H1 (cell line): ENCODE measurements at regions not wholly inside any gene's neighbourhood (a gene's known extent, or its start where the extent isn't known, plus 50 kb on each side); places are given as distances from the start of the nearest gene placed in this dataset.

Source experiments
- CTCF ChIA-PET: fragments of 300-600 bp; sonication (Branson Sonifier 250); formaldehyde crosslinking; loops from one replicate; lab custom pipeline; 2021; ENCODE audit not compliant: partially characterized antibody; lab: Charles Lee
- POLR2A ChIA-PET: fragments of 300-600 bp; sonication (Branson Sonifier 250); formaldehyde crosslinking; loops from one replicate; lab custom pipeline; 2021; ENCODE audit warnings: inconsistent platforms; ENCODE audit not compliant: partially characterized antibody; lab: Charles Lee
- DNase-seq, 2 experiments: peaks; one replicate each; pipeline versions ENCODE4 v3.0.0 to v3.0.0-alpha.2; 2010 to 2022; ENCODE audit warnings: low spot score in 2 of 2, low read depth in 1 of 2, mixed read lengths in 1 of 2
- FAIRE-seq: peaks from 2 replicates; lab custom pipeline; 2011; peaks lifted over from hg19 to GRCh38; lab: Jason Lieb, UNC
- H2AFZ ChIP-seq: 2 replicates; pipeline ENCODE4 v1.8.1; 2012; ENCODE audit warnings: low read length, inconsistent platforms
- H2AK5ac ChIP-seq: 2 replicates; pipeline ENCODE4 v1.6.1; 2013; ENCODE audit warnings: low read depth, low read length
- H2BK120ac ChIP-seq: replicated peaks from 2 replicates; pipeline ENCODE3; 2013; ENCODE audit warnings: low read depth, low read length, inconsistent platforms
- H2BK12ac ChIP-seq: 2 replicates; pipeline ENCODE4 v1.6.1; 2013; ENCODE audit warnings: low read depth, low read length
- H2BK15ac ChIP-seq: 2 replicates; pipeline ENCODE4 v1.6.1; 2013; ENCODE audit warnings: low read length
- H2BK20ac ChIP-seq: 2 replicates; pipeline ENCODE4 v1.6.1; 2013; ENCODE audit warnings: low read length
- H2BK5ac ChIP-seq: 2 replicates; pipeline ENCODE4 v1.6.1; 2013; ENCODE audit warnings: low read depth, low read length
- H3K14ac ChIP-seq: 2 replicates; pipeline ENCODE4 v1.6.1; 2013; ENCODE audit warnings: inconsistent platforms; ENCODE audit not compliant: insufficient read length
- H3K18ac ChIP-seq: 2 replicates; pipeline ENCODE4 v1.6.1; 2013; ENCODE audit warnings: low read length; ENCODE audit errors: extremely low read depth
- H3K23ac ChIP-seq: 2 replicates; pipeline ENCODE4 v1.6.1; 2013; ENCODE audit warnings: inconsistent platforms; ENCODE audit not compliant: insufficient read length
- H3K23me2 ChIP-seq: 2 replicates; pipeline ENCODE4 v1.6.1; 2013; ENCODE audit warnings: low read depth, low read length
- H3K27ac ChIP-seq: 2 replicates; pipeline ENCODE4 v1.6.1; 2011; ENCODE audit warnings: low read depth, low read length, inconsistent platforms
- H3K27me3 ChIP-seq, 4 experiments: replicated peaks in 1 of 4; 1 replicate in 1 of 4; 2 replicates in 3 of 4; pipeline versions ENCODE4 v1.6.1 to v1.8.1; 2011 to 2013; ENCODE audit warnings: low read length in 3 of 4, mild to moderate bottlenecking in 3 of 4, inconsistent platforms in 2 of 4, mixed read lengths in 2 of 4, moderate library complexity in 1 of 4; ENCODE audit not compliant: control insufficient read depth in 3 of 4, insufficient read depth in 3 of 4; ENCODE audit errors: extremely low read depth in 1 of 4
- H3K36me3 ChIP-seq, 4 experiments: 2 replicates each; pipeline versions ENCODE4 v1.6.1 to v1.8.1; 2011 to 2013; ENCODE audit warnings: mild to moderate bottlenecking in 4 of 4, low read length in 3 of 4, moderate library complexity in 2 of 4, control low read depth in 1 of 4, inconsistent platforms in 1 of 4; ENCODE audit not compliant: insufficient read depth in 4 of 4, control insufficient read depth in 2 of 4
- H3K4ac ChIP-seq: replicated peaks from 2 replicates; pipeline ENCODE3; 2013; ENCODE audit warnings: low read length, low read depth, mixed read lengths, inconsistent platforms; ENCODE audit not compliant: insufficient read length
- H3K4me1 ChIP-seq, 4 experiments: replicated peaks in 1 of 4; 1 replicate in 1 of 4; 2 replicates in 3 of 4; pipeline versions ENCODE4 v1.6.1 to v1.8.1; 2011 to 2013; ENCODE audit warnings: low read length in 3 of 4, inconsistent platforms in 2 of 4, mixed read lengths in 1 of 4; ENCODE audit not compliant: insufficient read depth in 4 of 4, control insufficient read depth in 3 of 4
- H3K4me2 ChIP-seq, 2 experiments: 2 replicates each; pipeline versions ENCODE4 v1.6.1 to v1.8.1; 2011 to 2013; ENCODE audit warnings: low read depth in 2 of 2, low read length in 2 of 2, control low read depth in 1 of 2, inconsistent platforms in 1 of 2, mild to moderate bottlenecking in 1 of 2; ENCODE audit not compliant: insufficient read depth in 1 of 2
- H3K4me3 ChIP-seq, 4 experiments: fragments of 200-600, 300-600 bp in 1 of 4; sonication (generic), shearing (Covaris generic), sonication (Bioruptor Twin) in 1 of 4; 2 replicates each; pipeline versions ENCODE4 v1.5.1 to v1.8.1; 2011 to 2016; ENCODE audit warnings: low read length in 4 of 4, low read depth in 3 of 4, control low read depth in 2 of 4, inconsistent platforms in 2 of 4, mild to moderate bottlenecking in 2 of 4, mixed read lengths in 1 of 4, moderate library complexity in 1 of 4; ENCODE audit not compliant: insufficient read depth in 2 of 4; ENCODE audit errors: extremely low read depth in 1 of 4
- H3K56ac ChIP-seq: replicated peaks from 2 replicates; pipeline ENCODE3; 2013; ENCODE audit warnings: low read depth, mild to moderate bottlenecking, mixed read lengths, low read length, inconsistent platforms; ENCODE audit not compliant: insufficient read length
- H3K79me1 ChIP-seq: 2 replicates; pipeline ENCODE4 v1.6.1; 2013; ENCODE audit warnings: low read depth, low read length, control low read depth
- H3K79me2 ChIP-seq, 2 experiments: 2 replicates each; pipeline versions ENCODE4 v1.6.1 to v1.8.1; 2012 to 2013; ENCODE audit warnings: low read length in 2 of 2, mild to moderate bottlenecking in 2 of 2, inconsistent platforms in 1 of 2; ENCODE audit not compliant: insufficient read depth in 2 of 2, control insufficient read depth in 1 of 2
- H3K9ac ChIP-seq, 4 experiments: replicated peaks in 1 of 4; 1 replicate in 1 of 4; 2 replicates in 3 of 4; pipeline versions ENCODE4 v1.6.1 to v1.8.1; 2011 to 2013; ENCODE audit warnings: low read depth in 3 of 4, low read length in 3 of 4, control low read depth in 2 of 4, mild to moderate bottlenecking in 2 of 4, moderate library complexity in 2 of 4, inconsistent platforms in 1 of 4; ENCODE audit errors: extremely low read depth in 1 of 4
- H3K9me3 ChIP-seq, 2 experiments: 2 replicates each; pipeline versions ENCODE4 v1.6.1 to v1.8.1; 2012 to 2013; ENCODE audit warnings: mild to moderate bottlenecking in 2 of 2, moderate library complexity in 2 of 2, control low read depth in 1 of 2, inconsistent platforms in 1 of 2, low read depth in 1 of 2, low read length in 1 of 2, mixed read lengths in 1 of 2; ENCODE audit not compliant: insufficient read depth in 2 of 2
- H4K20me1 ChIP-seq, 2 experiments: replicated peaks in 1 of 2; 2 replicates each; pipeline versions ENCODE3 to v1.8.1; 2011 to 2013; ENCODE audit warnings: inconsistent platforms in 2 of 2, low read length in 2 of 2, mild to moderate bottlenecking in 1 of 2; ENCODE audit not compliant: insufficient read depth in 2 of 2, control insufficient read depth in 1 of 2
- H4K5ac ChIP-seq: 2 replicates; pipeline ENCODE4 v1.6.1; 2013; ENCODE audit warnings: low read length, low read depth, mixed read lengths, inconsistent platforms; ENCODE audit not compliant: insufficient read length
- H4K8ac ChIP-seq: 2 replicates; pipeline ENCODE4 v1.8.0; 2013; ENCODE audit warnings: mild to moderate bottlenecking, moderate library complexity, low read length, inconsistent platforms; ENCODE audit not compliant: insufficient read depth; ENCODE audit errors: extremely low read depth
- H4K91ac ChIP-seq: replicated peaks from 2 replicates; pipeline ENCODE3; 2013; ENCODE audit warnings: low read length, mixed read lengths, inconsistent platforms; ENCODE audit not compliant: insufficient read length
- POU5F1 ChIP-seq: IDR thresholded peaks from 2 replicates; pipeline ENCODE4 v1.6.1; 2011; ENCODE audit warnings: low read depth, mild to moderate bottlenecking, low read length, moderate library complexity
- SIN3A ChIP-seq, 2 experiments: IDR thresholded peaks in 1 of 2; conservative IDR thresholded peaks in 1 of 2; 2 replicates each; pipeline ENCODE4 v1.6.1; 2011 to 2012; ENCODE audit warnings: low read length in 2 of 2, improper control_type of control experiment in 1 of 2, low read depth in 1 of 2, mild to moderate bottlenecking in 1 of 2
- WGBS, 2 experiments: shearing (Covaris generic) in 1 of 2; methylation state at CpG; one replicate each; pipeline versions ENCODE4 v1.1.6 to v1.1.7; 2013 to 2015; ENCODE audit warnings: low lambda C conversion rate in 2 of 2, mixed read lengths in 2 of 2, inconsistent platforms in 1 of 2, low coverage in 1 of 2, missing lambda C conversion rate in 1 of 2; ENCODE audit not compliant: insufficient replicate concordance in 2 of 2, insufficient coverage in 1 of 2, insufficient read length in 1 of 2; ENCODE audit errors: extremely low coverage in 1 of 2, missing lambda C conversion rate in 1 of 2; 5-methylcytosine and 5-hydroxymethylcytosine counted together

GRCh38 chr15:26314577-26314976, 451.4 kb upstream of the ATP10A start:
- Histone ChIP-seq H3K4ac (no peak overlapping the region), H4K5ac (no peak overlapping the region), H2AK5ac (no peak overlapping the region), H3K23ac (no peak overlapping the region), H3K79me1 (no peaks in the 10 kb centered on the region), H2BK120ac (no peak overlapping the region), H3K27me3 (no peaks in the 10 kb centered on the region), H3K4me1 (no peaks in the 10 kb centered on the region), H3K79me2 (no peaks in the 10 kb centered on the region), H3K4me3 (no peak overlapping the region), H2BK5ac (no peak overlapping the region), H4K91ac (no peak overlapping the region), H2BK20ac (no peak overlapping the region), H3K18ac (no peak overlapping the region), H4K20me1 (no peaks in the 10 kb centered on the region), H2BK15ac (no peak overlapping the region), H3K56ac (no peak overlapping the region), H3K4me2 (no peak overlapping the region), H3K36me3 (peaks cover 0 to 4% (median 0%) of the 10 kb centered on the region in 4 experiments; a peak in 1 of 8 replicates), H4K8ac (no peak overlapping the region), H3K9ac (no peak overlapping the region), H3K23me2 (no peaks in the 10 kb centered on the region), H2AFZ (no peak overlapping the region), H2BK12ac (no peak overlapping the region), H3K9me3 (peaks cover 17 to 32% of the 10 kb centered on the region in 2 experiments), H3K27ac (no peak overlapping the region), H3K14ac (no peak overlapping the region)
- no peak for TF ChIP-seq POU5F1
- no peak for TF ChIP-seq SIN3A (conservative IDR thresholded peaks at IDR 0.05 in 1 of 2, IDR thresholded peaks at IDR 0.05 in 1 of 2; ENCODE audit: low read depth in 1 of 2, low read length in 2 of 2)
- ChIA-PET POLR2A (no interaction called here), CTCF (no interaction called here)
- DNase-seq = no peak
- peak; percentile 75 for FAIRE-seq
- WGBS, 2 experiments = 96% methylated on average over 4 of the region's 4 CpGs; no CpG with 5 or more reads in 1 of the 2 experiments
